A549 (cell line): ENCODE measurements at regions not wholly inside any gene's neighbourhood (a gene's known extent, or its start where the extent isn't known, plus 50 kb on each side); places are given as distances from the start of the nearest gene placed in this dataset.

Experiments used
- CTCF ChIP-seq: fragments of >200 bp; sonication (Bioruptor Twin); formaldehyde crosslinking; IDR thresholded peaks from 3 replicates; pipeline ENCODE4 v1.5.1; 2016
- EP300 ChIP-seq, 2 experiments: fragments of >200 bp; sonication (Bioruptor Twin); formaldehyde crosslinking; IDR thresholded peaks; 2 replicates in 1 of 2; 3 replicates in 1 of 2; pipeline ENCODE4 v1.6.1; 2016 to 2017
- HDAC2 ChIP-seq: fragments of 200-600 bp; sonication (generic); IDR thresholded peaks from 2 replicates; pipeline ENCODE4 v1.6.1; 2016
- MAX ChIP-seq: IDR thresholded peaks from 2 replicates; pipeline ENCODE4 v1.6.1; 2012
- POLR2A ChIP-seq: IDR thresholded peaks from 2 replicates; pipeline ENCODE4 v1.6.1; 2012; ENCODE audit warnings: mild to moderate bottlenecking, low read length
- REST ChIP-seq: fragments of 200-600 bp; sonication (generic); IDR thresholded peaks from 2 replicates; pipeline ENCODE4 v1.6.1; 2016; ENCODE audit warnings: antibody characterized with exemption, mild to moderate bottlenecking, moderate library complexity
- TFCP2L1 ChIP-seq: fragments of 250-450 bp; sonication (Bioruptor Pico); IDR thresholded peaks from 2 replicates; pipeline ENCODE4 v1.5.0; 2021; ENCODE audit warnings: mild to moderate bottlenecking
- ZC3H11A ChIP-seq: fragments of 450-650 bp; IDR thresholded peaks from 2 replicates; pipeline ENCODE4 v1.6.1; 2014; ENCODE audit warnings: antibody characterized with exemption, mild to moderate bottlenecking

GRCh38 chr10:63700631-63701156 lies 179.5 kb downstream of the REEP3 start:
- TF ChIP-seq CTCF (no peak), MAX (no peak), POLR2A (no peak), TFCP2L1 (CRISPR knock-in tag) (no peak), REST (no peak), HDAC2 (no peak), EP300 (IDR thresholded peaks at IDR 0.05) (no peak), ZC3H11A (no peak)
